Osteocyte (in vitro differentiated cells): ENCODE measurements at regions not wholly inside any gene's neighbourhood (a gene's known extent, or its start where the extent isn't known, plus 50 kb on each side); places are given as distances from the start of the nearest gene placed in this dataset.
"Not testable (repeated sequence)": the region's sequence is repeated elsewhere in the genome, so short reads cannot be mapped to it uniquely, and the experiment has no call there.

ENCODE experiments used
- DNase-seq: peaks from one replicate; pipeline ENCODE4 v3.0.0; 2021; ENCODE audit warnings: mixed read lengths; ENCODE audit not compliant: unreplicated experiment; ENCODE audit errors: extremely low spot score
- H3K27ac Mint-ChIP-seq: one replicate; pipeline ENCODE4 v1.8.0; 2021; ENCODE audit warnings: mild to moderate bottlenecking, mixed read lengths; ENCODE audit not compliant: unreplicated experiment
- H3K27me3 Mint-ChIP-seq: one replicate; pipeline ENCODE4 v1.8.0; 2021; ENCODE audit warnings: mixed read lengths; ENCODE audit not compliant: unreplicated experiment
- H3K36me3 Mint-ChIP-seq: one replicate; pipeline ENCODE4 v1.8.0; 2021; ENCODE audit warnings: mixed read lengths; ENCODE audit not compliant: unreplicated experiment
- H3K4me1 Mint-ChIP-seq: one replicate; pipeline ENCODE4 v1.8.0; 2021; ENCODE audit warnings: mixed read lengths; ENCODE audit not compliant: unreplicated experiment
- H3K4me3 Mint-ChIP-seq: one replicate; pipeline ENCODE4 v1.8.0; 2021; ENCODE audit warnings: mild to moderate bottlenecking, moderate library complexity, mixed read lengths; ENCODE audit not compliant: unreplicated experiment
- H3K9me3 Mint-ChIP-seq: one replicate; pipeline ENCODE4 v1.8.0; 2021; ENCODE audit warnings: mixed read lengths; ENCODE audit not compliant: unreplicated experiment
- TF ChIP-seq, protein P1 (sequence below): fragments of 200-600 bp; sonication (generic); IDR thresholded peaks from 2 replicates; pipeline ENCODE4 v1.5.0; 2021; ENCODE audit warnings: antibody characterized with exemption, mild to moderate bottlenecking, moderate library complexity

DNA sequence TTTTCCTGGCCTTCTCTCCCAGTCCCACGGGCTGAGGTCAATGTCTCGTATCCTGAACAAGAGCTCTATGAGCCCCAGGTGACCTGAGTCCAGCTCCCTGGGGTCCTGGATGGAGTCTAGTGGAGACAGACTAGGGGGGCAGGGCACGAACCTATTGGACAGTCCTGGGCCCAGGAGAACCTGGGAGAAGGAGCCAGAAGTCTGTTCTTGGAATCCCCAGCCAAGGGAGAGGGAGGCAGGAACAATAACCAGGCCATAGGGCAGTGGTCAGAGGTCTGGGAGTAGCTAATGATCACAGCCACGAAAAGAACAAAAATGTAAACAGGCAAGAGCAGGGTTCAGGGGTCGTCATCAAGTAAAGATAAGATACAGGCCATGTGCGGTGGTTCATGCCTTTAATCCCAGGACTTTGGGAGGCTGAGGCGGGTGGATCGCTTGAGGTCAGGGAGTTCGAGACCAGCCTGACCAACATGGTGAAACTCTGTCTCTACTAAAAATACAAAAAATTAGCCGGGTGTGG lies 60.8 kb downstream of the COPRS start:
- Mint-ChIP-seq H3K4me3 (no peak overlapping the region), H3K9me3 (no peaks in the 10 kb centered on the region), H3K36me3 (no peaks in the 10 kb centered on the region), H3K27ac (no peak overlapping the region), H3K27me3 (no peaks in the 10 kb centered on the region), H3K4me1 (no peaks in the 10 kb centered on the region)
- DNase-seq, result no peak
- TF ChIP-seq, protein P1, sequence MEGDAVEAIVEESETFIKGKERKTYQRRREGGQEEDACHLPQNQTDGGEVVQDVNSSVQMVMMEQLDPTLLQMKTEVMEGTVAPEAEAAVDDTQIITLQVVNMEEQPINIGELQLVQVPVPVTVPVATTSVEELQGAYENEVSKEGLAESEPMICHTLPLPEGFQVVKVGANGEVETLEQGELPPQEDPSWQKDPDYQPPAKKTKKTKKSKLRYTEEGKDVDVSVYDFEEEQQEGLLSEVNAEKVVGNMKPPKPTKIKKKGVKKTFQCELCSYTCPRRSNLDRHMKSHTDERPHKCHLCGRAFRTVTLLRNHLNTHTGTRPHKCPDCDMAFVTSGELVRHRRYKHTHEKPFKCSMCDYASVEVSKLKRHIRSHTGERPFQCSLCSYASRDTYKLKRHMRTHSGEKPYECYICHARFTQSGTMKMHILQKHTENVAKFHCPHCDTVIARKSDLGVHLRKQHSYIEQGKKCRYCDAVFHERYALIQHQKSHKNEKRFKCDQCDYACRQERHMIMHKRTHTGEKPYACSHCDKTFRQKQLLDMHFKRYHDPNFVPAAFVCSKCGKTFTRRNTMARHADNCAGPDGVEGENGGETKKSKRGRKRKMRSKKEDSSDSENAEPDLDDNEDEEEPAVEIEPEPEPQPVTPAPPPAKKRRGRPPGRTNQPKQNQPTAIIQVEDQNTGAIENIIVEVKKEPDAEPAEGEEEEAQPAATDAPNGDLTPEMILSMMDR, result no peak

DNA sequence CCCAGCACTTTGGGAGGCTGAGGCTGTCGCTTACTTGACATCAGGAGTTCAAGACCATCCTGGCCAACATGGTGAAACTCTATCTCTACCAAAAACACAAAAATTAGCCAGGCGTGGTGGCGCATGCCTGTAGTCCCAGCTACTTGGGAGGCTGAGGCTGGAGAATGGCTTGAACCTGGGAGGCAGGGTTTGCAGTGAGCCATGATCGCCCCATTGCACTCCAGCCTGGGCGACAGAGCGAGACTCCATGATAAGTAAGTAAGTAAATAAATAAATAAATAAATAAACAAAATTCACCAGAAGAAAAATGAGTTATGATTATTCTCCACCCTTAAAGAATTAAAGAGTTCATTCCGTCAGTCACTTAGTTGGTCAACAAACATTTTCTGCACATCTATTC lies 63.1 kb downstream of the COPRS start:
- H3K4me1 Mint-ChIP-seq, H3K27me3 Mint-ChIP-seq, H3K9me3 Mint-ChIP-seq, H3K36me3 Mint-ChIP-seq, DNase-seq, H3K27ac Mint-ChIP-seq, H3K4me3 Mint-ChIP-seq: not testable (repeated sequence)

DNA sequence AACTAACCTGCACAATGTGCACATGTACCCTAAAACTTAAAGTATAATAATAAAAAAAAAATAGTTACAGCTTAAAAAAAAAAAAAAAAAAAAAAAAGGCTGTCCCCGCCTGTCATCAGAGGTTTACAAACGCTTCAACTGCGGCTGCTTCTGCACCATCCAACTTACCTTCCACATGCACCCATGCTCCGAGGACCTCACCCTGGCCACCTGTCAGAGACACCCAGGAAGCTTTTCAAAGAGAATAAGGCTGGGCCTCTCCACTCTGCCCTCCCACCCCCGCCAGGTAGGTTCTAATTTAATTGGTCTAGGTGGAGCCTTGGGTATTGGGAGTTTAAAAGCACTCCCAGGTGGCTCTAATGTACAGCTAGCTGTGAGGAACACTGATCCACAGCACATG lies 64.9 kb downstream of the COPRS start:
- Mint-ChIP-seq H3K27me3 (peaks cover 9% of the 10 kb centered on the region), H3K4me3 (no peak overlapping the region), H3K4me1 (no peaks in the 10 kb centered on the region), H3K27ac (no peak overlapping the region), H3K9me3 (no peaks in the 10 kb centered on the region), H3K36me3 (no peaks in the 10 kb centered on the region)
- TF ChIP-seq, protein P1, result no peak
- no peak for DNase-seq

DNA sequence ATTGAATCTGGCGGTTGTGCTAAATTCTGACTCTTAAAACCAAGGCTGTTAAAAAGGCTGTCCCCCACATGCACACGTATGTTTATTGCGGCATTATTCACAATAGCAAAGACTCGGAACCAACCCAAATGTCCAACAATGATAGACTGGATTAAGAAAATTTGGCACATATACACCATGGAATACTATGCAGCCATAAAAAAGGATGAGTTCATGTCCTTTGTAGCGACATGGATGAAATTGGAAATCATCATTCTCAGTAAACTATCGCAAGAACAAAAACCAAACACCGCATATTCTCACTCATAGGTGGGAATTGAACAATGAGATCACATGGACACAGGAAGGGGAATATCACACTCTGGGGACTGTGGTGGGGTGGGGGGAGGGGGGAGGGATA lies 65.4 kb downstream of the COPRS start:
- not testable (repeated sequence) for DNase-seq, H3K27me3 Mint-ChIP-seq, H3K9me3 Mint-ChIP-seq, H3K36me3 Mint-ChIP-seq, H3K4me3 Mint-ChIP-seq, H3K4me1 Mint-ChIP-seq, H3K27ac Mint-ChIP-seq

DNA sequence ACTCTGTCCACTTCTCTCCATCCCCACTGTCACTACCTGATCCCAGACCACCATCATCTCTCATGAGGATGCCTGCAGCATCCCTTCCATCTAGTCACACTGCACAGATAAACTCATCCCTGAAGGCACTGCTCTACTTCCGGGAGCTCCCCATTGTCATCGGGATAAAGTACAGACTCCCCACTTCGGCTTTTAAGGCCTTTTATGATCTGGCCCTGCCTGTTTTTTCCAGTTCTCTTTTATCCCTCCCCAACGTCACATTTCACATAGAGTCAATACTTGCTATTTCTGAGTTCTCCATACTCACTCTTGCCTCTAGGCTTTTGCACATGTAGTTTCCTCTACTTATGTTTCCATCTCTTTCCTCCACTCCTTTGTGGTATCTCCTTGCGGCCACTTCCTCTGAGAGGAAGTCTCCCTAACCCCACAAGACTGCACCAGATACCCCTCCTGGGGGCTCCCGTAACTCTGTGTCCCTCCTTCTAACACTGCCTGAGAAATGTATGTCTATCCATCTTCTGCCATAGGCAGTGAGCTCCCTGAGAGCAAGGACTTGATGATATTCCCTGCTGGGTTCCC lies 66.9 kb downstream of the COPRS start:
- H3K4me1 Mint-ChIP-seq, result peaks cover 7% of the 10 kb centered on the region
- no peaks in the 10 kb centered on the region for H3K9me3 Mint-ChIP-seq
- no peak for DNase-seq
- no peak overlapping the region for H3K4me3 Mint-ChIP-seq
- no peak overlapping the region for H3K27ac Mint-ChIP-seq
- peaks cover 9% of the 10 kb centered on the region for H3K27me3 Mint-ChIP-seq
- H3K36me3 Mint-ChIP-seq, result no peaks in the 10 kb centered on the region
- TF ChIP-seq, protein P1, result no peak

DNA sequence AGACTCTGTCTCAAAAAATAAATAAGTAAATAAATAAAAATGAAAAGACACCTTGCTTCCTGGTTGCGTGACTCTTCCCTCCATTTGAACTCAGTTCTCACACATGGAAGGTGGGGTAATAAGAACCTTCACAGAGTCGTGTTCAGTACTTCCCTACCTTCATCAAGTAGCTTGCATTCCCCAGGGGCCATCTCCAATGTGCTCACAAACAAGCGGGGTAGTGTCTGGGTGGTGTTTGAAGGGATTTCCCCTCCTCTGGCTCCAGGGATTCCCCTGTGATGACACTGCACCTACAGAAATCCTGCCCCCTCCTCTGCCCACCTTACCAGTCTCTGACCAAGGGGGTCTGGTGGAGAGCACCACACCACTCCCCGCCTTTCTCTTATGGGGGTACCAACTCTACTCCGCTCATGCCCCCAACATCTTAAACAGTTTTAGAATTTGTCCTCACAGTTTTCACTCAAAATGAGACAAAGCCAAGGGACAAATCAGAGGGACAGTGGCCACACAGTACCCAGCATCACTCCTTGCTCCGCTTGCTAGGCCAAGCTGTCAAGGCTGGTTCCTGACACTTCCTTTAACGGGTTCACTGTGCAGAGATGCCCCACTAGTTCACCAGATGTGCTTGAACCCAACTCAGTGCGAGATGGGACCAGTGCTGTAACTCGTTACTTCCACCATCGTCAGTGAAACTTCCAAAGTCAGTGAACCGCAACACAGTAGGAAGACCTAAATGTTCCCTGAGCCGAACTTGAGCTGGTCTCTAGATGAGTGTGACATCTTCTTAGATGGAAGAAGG lies 69.1 kb downstream of the COPRS start:
- H3K27me3 Mint-ChIP-seq, result peaks cover 9% of the 10 kb centered on the region
- no peak for DNase-seq
- H3K4me1 Mint-ChIP-seq, result peaks cover 7% of the 10 kb centered on the region
- no peaks in the 10 kb centered on the region for H3K9me3 Mint-ChIP-seq
- no peak overlapping the region for H3K4me3 Mint-ChIP-seq
- no peaks in the 10 kb centered on the region for H3K36me3 Mint-ChIP-seq
- H3K27ac Mint-ChIP-seq, result no peak overlapping the region
- TF ChIP-seq, protein P1, result no peak
